ENCODE measurements at regions not wholly inside any gene's neighbourhood (a gene's known extent, or its start where the extent isn't known, plus 50 kb on each side); places are given as distances from the start of the nearest gene placed in this dataset.

DNA sequence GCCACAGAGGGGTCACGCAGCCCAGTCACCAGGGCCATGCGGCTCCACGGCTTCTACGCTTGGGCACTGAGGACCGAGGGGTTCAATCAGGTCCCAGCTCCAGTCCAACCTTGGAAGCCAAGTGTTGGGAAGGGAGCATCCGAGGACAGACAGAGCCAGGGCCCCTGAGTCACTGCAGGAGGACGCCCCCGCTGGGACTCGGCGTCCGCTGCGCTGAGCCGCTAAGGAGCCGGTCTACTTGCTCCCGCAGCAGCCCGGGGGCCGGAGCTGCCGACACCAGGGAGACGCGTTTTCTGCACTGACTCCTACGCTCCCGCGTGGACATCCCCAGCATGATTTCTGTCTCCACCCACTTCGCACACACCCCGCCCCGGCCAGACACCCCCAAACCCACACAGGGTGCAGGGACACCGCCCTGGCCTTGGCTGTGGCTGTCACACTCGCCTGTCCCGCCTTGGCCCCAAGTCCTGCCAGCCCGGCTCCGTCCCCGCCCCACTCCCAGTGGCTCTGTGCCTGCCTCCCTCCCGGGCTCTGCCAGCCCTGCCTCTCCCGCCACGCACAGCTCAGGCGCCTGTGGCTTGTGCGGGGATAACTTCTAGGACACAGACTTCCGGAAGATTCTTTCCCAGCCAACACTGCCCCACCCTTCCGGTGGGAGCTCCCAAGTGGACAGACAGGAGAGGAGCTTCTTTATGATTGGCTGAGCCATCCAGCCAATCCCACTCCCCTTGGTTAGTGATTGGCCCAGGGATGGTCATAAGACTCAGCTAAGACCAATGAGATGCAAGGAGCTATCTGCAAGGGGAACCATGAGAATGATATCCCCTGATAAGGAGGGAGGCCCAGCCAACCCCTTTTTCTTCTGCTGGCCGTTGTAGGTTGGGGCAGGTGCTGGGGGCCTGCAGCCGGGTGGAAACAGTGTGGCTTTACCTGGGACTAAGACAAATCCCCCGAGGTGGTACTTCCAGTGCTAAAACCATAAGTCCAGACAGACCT is 118.9 kb upstream of the SFSWAP start:
- H4K5ac ChIP-seq (ENCODE audit: low read length): no peak overlapping the region
- H3K27ac ChIP-seq (ENCODE audit: low read depth, low read length): no peak overlapping the region
- no peak overlapping the region for H2AK5ac ChIP-seq (ENCODE audit: low read length)
- no peak for DNase-seq
- H3K36me3 ChIP-seq (ENCODE audit: control insufficient read depth, insufficient read depth, low read length): no peaks in the 10 kb centered on the region
- no peaks in the 10 kb centered on the region for H3K27me3 ChIP-seq (ENCODE audit: insufficient read depth, low read length, poor library complexity)
- no peak overlapping the region for H3K18ac ChIP-seq (ENCODE audit: low read length)
- H3K4me1 ChIP-seq (ENCODE audit: control insufficient read depth, low read depth, low read length): no peaks in the 10 kb centered on the region
- WGBS (ENCODE audit: extremely low coverage, insufficient coverage, low lambda C conversion rate): no CpG with 5 or more reads among the region's 42 CpGs
- H3K79me2 ChIP-seq (ENCODE audit: control insufficient read depth, insufficient read depth, low read length): no peaks in the 10 kb centered on the region
- no peak overlapping the region for H3K23ac ChIP-seq (ENCODE audit: low read length)
- no peak overlapping the region for H2BK5ac ChIP-seq (ENCODE audit: low read length)
- no peak overlapping the region for H3K4me2 ChIP-seq (ENCODE audit: low read length)
- H3K4ac ChIP-seq (ENCODE audit: low read depth, low read length): no peak overlapping the region
- H2BK15ac ChIP-seq (replicated peaks; ENCODE audit: low read depth): no peak overlapping the region
- H3K4me3 ChIP-seq (ENCODE audit: low read length): no peak overlapping the region
- H3K56ac ChIP-seq (ENCODE audit: low read length): no peak overlapping the region
- H3K79me1 ChIP-seq (ENCODE audit: low read length): no peaks in the 10 kb centered on the region
- H2BK120ac ChIP-seq (ENCODE audit: low read depth, low read length): no peak overlapping the region
- H3K9ac ChIP-seq (ENCODE audit: low read length): no peak overlapping the region
- no peak overlapping the region for H4K8ac ChIP-seq (ENCODE audit: low read depth, low read length)

DNA sequence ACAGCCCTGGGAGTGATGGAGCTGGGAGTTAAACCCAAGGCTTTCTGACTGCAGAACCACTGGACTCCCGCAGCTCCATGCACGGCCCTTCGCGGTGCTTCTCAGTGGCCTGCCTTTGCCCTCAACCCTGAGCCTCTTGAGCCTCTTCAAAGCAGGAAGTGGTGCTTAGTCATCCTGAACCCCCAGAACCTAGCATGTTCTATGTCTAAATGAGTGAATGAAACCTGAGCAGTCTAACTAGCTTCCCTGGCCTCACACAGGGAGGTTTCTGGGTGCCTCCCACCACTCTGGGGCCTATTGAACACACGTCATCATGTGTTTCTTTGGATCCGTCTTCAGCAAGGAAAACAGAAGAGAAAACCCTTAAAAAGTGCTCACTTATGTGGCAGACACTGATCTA is 117.9 kb upstream of the SFSWAP start:
- no peak overlapping the region for H4K5ac ChIP-seq (ENCODE audit: low read length)
- H2AK5ac ChIP-seq (ENCODE audit: low read length): no peak overlapping the region
- no peak overlapping the region for H4K8ac ChIP-seq (ENCODE audit: low read depth, low read length)
- H3K79me2 ChIP-seq (ENCODE audit: control insufficient read depth, insufficient read depth, low read length): no peaks in the 10 kb centered on the region
- no peak overlapping the region for H3K9ac ChIP-seq (ENCODE audit: low read length)
- no peak overlapping the region for H3K4me2 ChIP-seq (ENCODE audit: low read length)
- H3K27ac ChIP-seq (ENCODE audit: low read depth, low read length): no peak overlapping the region
- WGBS (ENCODE audit: extremely low coverage, insufficient coverage, low lambda C conversion rate): no CpG with 5 or more reads among the region's 6 CpGs
- no peak overlapping the region for H2BK5ac ChIP-seq (ENCODE audit: low read length)
- H2BK15ac ChIP-seq (replicated peaks; ENCODE audit: low read depth): no peak overlapping the region
- no peaks in the 10 kb centered on the region for H3K79me1 ChIP-seq (ENCODE audit: low read length)
- no peaks in the 10 kb centered on the region for H3K4me1 ChIP-seq (ENCODE audit: control insufficient read depth, low read depth, low read length)
- H3K27me3 ChIP-seq (ENCODE audit: insufficient read depth, low read length, poor library complexity): no peaks in the 10 kb centered on the region
- H3K56ac ChIP-seq (ENCODE audit: low read length): no peak overlapping the region
- H3K4me3 ChIP-seq (ENCODE audit: low read length): no peak overlapping the region
- no peak overlapping the region for H3K23ac ChIP-seq (ENCODE audit: low read length)
- no peak overlapping the region for H2BK120ac ChIP-seq (ENCODE audit: low read depth, low read length)
- no peak for DNase-seq
- no peaks in the 10 kb centered on the region for H3K36me3 ChIP-seq (ENCODE audit: control insufficient read depth, insufficient read depth, low read length)
- no peak overlapping the region for H3K4ac ChIP-seq (ENCODE audit: low read depth, low read length)
- H3K18ac ChIP-seq (ENCODE audit: low read length): no peak overlapping the region

DNA sequence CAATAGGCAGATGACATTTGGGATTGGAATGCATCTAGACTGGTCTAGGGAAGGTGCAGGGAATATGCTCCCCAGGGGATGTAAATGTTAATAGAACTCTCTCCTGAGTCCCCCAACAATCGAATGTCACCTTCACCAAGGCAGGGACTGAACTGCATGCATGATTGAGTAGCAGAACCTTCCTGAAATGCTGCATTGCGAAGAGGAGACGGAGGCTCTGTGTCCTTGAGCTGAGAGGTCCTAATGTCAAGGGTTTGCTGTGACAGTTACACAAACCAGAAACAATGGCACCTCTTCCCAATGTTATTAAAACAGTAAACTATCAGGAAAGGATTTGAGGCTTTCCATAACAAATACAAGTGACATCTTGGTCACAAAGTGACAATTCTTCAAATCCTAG is 117.5 kb upstream of the SFSWAP start:
- Histone ChIP-seq H3K18ac (ENCODE audit: low read length) (no peak overlapping the region), H3K4me1 (ENCODE audit: control insufficient read depth, low read depth, low read length) (no peaks in the 10 kb centered on the region), H3K4me3 (ENCODE audit: low read length) (no peak overlapping the region), H3K27me3 (ENCODE audit: insufficient read depth, low read length, poor library complexity) (no peaks in the 10 kb centered on the region), H3K79me2 (ENCODE audit: control insufficient read depth, insufficient read depth, low read length) (no peaks in the 10 kb centered on the region), H3K23ac (ENCODE audit: low read length) (no peak overlapping the region), H2AK5ac (ENCODE audit: low read length) (no peak overlapping the region), H2BK5ac (ENCODE audit: low read length) (no peak overlapping the region), H3K56ac (ENCODE audit: low read length) (no peak overlapping the region), H3K4me2 (ENCODE audit: low read length) (no peak overlapping the region), H3K36me3 (ENCODE audit: control insufficient read depth, insufficient read depth, low read length) (no peaks in the 10 kb centered on the region), H4K5ac (ENCODE audit: low read length) (no peak overlapping the region), H2BK15ac (replicated peaks; ENCODE audit: low read depth) (no peak overlapping the region), H3K4ac (ENCODE audit: low read depth, low read length) (no peak overlapping the region), H3K9ac (ENCODE audit: low read length) (no peak overlapping the region), H3K27ac (ENCODE audit: low read depth, low read length) (no peak overlapping the region), H2BK120ac (ENCODE audit: low read depth, low read length) (no peak overlapping the region), H3K79me1 (ENCODE audit: low read length) (no peaks in the 10 kb centered on the region), H4K8ac (ENCODE audit: low read depth, low read length) (no peak overlapping the region)
- no CpG with 5 or more reads among the region's 3 CpGs for WGBS (ENCODE audit: extremely low coverage, insufficient coverage, low lambda C conversion rate)
- DNase-seq: no peak

DNA sequence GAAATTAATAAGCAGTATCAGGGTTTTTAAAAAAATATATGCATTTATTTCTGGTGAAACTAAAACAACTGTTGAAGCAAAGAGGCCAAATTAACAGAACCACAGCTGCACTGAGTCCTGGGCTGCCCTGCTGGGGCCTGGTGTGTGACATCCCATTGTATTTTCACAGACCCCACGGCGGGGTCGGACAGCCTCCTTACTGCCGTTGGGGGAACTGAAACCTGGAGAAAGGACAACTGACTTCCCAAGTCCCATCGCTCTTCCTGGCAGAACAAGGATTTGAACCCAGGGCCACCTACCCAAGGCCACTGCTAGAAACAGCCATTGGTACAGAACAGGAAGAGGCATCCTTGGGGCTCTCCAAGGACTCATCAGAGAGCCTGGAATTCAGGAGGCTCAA is 114.8 kb upstream of the SFSWAP start:
- Histone ChIP-seq H3K4me3 (ENCODE audit: low read length) (no peak overlapping the region), H3K18ac (ENCODE audit: low read length) (no peak overlapping the region), H3K27me3 (ENCODE audit: insufficient read depth, low read length, poor library complexity) (no peaks in the 10 kb centered on the region), H2BK120ac (ENCODE audit: low read depth, low read length) (no peak overlapping the region), H3K27ac (ENCODE audit: low read depth, low read length) (no peak overlapping the region), H2BK15ac (replicated peaks; ENCODE audit: low read depth) (no peak overlapping the region), H4K5ac (ENCODE audit: low read length) (no peak overlapping the region), H3K36me3 (ENCODE audit: control insufficient read depth, insufficient read depth, low read length) (no peaks in the 10 kb centered on the region), H3K4ac (ENCODE audit: low read depth, low read length) (no peak overlapping the region), H3K9ac (ENCODE audit: low read length) (no peak overlapping the region), H2BK5ac (ENCODE audit: low read length) (no peak overlapping the region), H2AK5ac (ENCODE audit: low read length) (no peak overlapping the region), H3K23ac (ENCODE audit: low read length) (no peak overlapping the region), H3K4me1 (ENCODE audit: control insufficient read depth, low read depth, low read length) (no peaks in the 10 kb centered on the region), H3K4me2 (ENCODE audit: low read length) (no peak overlapping the region), H4K8ac (ENCODE audit: low read depth, low read length) (no peak overlapping the region), H3K79me2 (ENCODE audit: control insufficient read depth, insufficient read depth, low read length) (no peaks in the 10 kb centered on the region), H3K79me1 (ENCODE audit: low read length) (no peaks in the 10 kb centered on the region), H3K56ac (ENCODE audit: low read length) (no peak overlapping the region)
- WGBS (ENCODE audit: extremely low coverage, insufficient coverage, low lambda C conversion rate): no CpG with 5 or more reads among the region's 5 CpGs
- DNase-seq: no peak

DNA sequence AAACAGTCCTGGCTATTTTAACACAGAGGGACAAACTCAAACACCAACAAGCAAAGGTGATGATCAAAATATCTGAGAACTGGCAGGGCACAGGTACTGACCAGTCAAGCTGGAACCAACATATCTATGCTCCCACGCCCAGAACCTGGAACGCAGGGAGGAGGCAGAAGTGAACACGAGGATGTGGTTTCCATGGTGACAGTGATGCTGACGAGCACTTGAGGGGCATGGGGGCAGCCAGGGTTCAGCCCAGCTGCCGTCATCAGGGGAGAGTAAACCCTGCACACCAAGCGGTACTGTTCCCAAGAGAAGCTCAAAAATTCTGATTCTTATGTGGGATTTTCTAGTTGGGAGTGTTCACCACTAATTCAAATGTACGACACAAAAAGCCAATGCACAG is 113.6 kb upstream of the SFSWAP start:
- no peaks in the 10 kb centered on the region for H3K4me1 ChIP-seq (ENCODE audit: control insufficient read depth, low read depth, low read length)
- H2BK15ac ChIP-seq (replicated peaks; ENCODE audit: low read depth): no peak overlapping the region
- no peaks in the 10 kb centered on the region for H3K79me1 ChIP-seq (ENCODE audit: low read length)
- no peaks in the 10 kb centered on the region for H3K79me2 ChIP-seq (ENCODE audit: control insufficient read depth, insufficient read depth, low read length)
- no peak overlapping the region for H4K8ac ChIP-seq (ENCODE audit: low read depth, low read length)
- no peak overlapping the region for H3K23ac ChIP-seq (ENCODE audit: low read length)
- no peak overlapping the region for H4K5ac ChIP-seq (ENCODE audit: low read length)
- H3K27ac ChIP-seq (ENCODE audit: low read depth, low read length): no peak overlapping the region
- WGBS (ENCODE audit: extremely low coverage, insufficient coverage, low lambda C conversion rate): no CpG with 5 or more reads among the region's 7 CpGs
- no peaks in the 10 kb centered on the region for H3K36me3 ChIP-seq (ENCODE audit: control insufficient read depth, insufficient read depth, low read length)
- no peak overlapping the region for H3K4me2 ChIP-seq (ENCODE audit: low read length)
- no peak overlapping the region for H3K18ac ChIP-seq (ENCODE audit: low read length)
- no peak overlapping the region for H3K4me3 ChIP-seq (ENCODE audit: low read length)
- H3K27me3 ChIP-seq (ENCODE audit: insufficient read depth, low read length, poor library complexity): no peaks in the 10 kb centered on the region
- no peak overlapping the region for H2AK5ac ChIP-seq (ENCODE audit: low read length)
- no peak overlapping the region for H3K4ac ChIP-seq (ENCODE audit: low read depth, low read length)
- no peak overlapping the region for H2BK5ac ChIP-seq (ENCODE audit: low read length)
- H2BK120ac ChIP-seq (ENCODE audit: low read depth, low read length): no peak overlapping the region
- no peak overlapping the region for H3K9ac ChIP-seq (ENCODE audit: low read length)
- no peak for DNase-seq
- H3K56ac ChIP-seq (ENCODE audit: low read length): no peak overlapping the region

DNA sequence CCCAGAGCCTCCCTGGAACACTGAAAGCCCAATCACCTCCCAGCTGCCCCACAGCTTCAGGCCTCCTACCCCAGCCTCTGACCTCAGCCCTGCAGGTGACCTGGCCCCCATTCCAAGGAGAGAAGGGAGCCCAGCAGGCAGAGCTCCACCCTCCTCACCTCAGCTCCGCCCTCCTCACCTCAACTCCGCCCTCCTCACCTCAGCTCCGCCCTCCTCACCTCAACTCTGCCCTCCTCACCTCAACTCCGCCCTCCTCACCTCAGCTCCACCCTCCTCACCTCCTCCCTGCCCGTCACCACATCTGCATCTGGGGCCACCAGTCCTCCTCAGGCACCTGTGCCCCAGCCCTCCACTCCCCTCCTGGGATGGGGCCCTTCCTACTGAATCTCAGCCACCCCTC is 112.2 kb upstream of the SFSWAP start:
- Histone ChIP-seq H2AK5ac (ENCODE audit: low read length) (no peak overlapping the region), H3K27ac (ENCODE audit: low read depth, low read length) (no peak overlapping the region), H3K23ac (ENCODE audit: low read length) (no peak overlapping the region), H3K4me1 (ENCODE audit: control insufficient read depth, low read depth, low read length) (no peaks in the 10 kb centered on the region), H3K27me3 (ENCODE audit: insufficient read depth, low read length, poor library complexity) (no peaks in the 10 kb centered on the region), H3K36me3 (ENCODE audit: control insufficient read depth, insufficient read depth, low read length) (no peaks in the 10 kb centered on the region), H4K8ac (ENCODE audit: low read depth, low read length) (no peak overlapping the region), H3K4ac (ENCODE audit: low read depth, low read length) (no peak overlapping the region), H3K18ac (ENCODE audit: low read length) (no peak overlapping the region), H3K9ac (ENCODE audit: low read length) (no peak overlapping the region), H4K5ac (ENCODE audit: low read length) (no peak overlapping the region), H2BK15ac (replicated peaks; ENCODE audit: low read depth) (no peak overlapping the region), H3K79me1 (ENCODE audit: low read length) (no peaks in the 10 kb centered on the region), H3K56ac (ENCODE audit: low read length) (no peak overlapping the region), H3K79me2 (ENCODE audit: control insufficient read depth, insufficient read depth, low read length) (no peaks in the 10 kb centered on the region), H3K4me3 (ENCODE audit: low read length) (no peak overlapping the region), H3K4me2 (ENCODE audit: low read length) (no peak overlapping the region), H2BK120ac (ENCODE audit: low read depth, low read length) (no peak overlapping the region), H2BK5ac (ENCODE audit: low read length) (no peak overlapping the region)
- WGBS (ENCODE audit: extremely low coverage, insufficient coverage, low lambda C conversion rate): no CpG with 5 or more reads among the region's 5 CpGs
- no peak for DNase-seq

Measured in mesendoderm (in vitro differentiated cells).